ENCODE measurements at regions not wholly inside any gene's neighbourhood (a gene's known extent, or its start where the extent isn't known, plus 50 kb on each side); places are given as distances from the start of the nearest gene placed in this dataset.

DNA sequence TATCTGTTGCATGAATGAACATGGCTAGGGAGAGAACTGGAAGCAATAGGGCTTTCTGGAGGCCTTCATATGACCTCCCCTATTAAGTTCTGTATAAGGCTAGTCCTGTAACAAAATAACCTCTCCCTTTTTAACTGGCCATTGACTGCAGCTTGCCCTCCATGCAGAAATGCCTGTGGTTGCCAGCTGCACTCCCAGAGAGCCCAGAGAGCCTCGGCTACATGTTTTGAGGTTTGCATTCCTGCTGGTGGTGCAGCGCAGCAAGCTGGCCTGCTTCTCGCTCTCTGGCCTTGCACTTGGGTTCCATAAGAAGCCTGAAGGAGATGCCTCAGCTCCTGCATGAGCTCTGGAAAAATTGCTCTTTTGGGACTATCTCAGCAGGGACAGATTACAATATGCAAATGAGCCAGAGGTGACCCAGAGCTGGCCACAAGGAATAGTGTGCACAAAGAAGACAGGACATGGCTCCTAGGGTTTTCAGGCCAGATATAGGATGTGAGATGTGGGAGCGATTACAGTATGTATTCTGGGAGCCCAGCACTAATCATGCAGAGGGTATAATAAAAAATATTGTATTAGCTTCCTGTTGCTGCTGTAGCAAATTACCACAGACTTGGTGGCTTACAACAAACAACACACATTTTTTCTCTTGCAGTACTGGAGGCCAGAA, 186.7 kb downstream of the INSIG2 start:
- Mint-ChIP-seq H3K4me1 (ENCODE audit: low read depth, unreplicated experiment) (peaks cover 6% of the 10 kb centered on the region), H3K9me3 (ENCODE audit: unreplicated experiment) (no peaks in the 10 kb centered on the region), H3K27ac (ENCODE audit: unreplicated experiment) (no peak overlapping the region), H3K36me3 (ENCODE audit: insufficient read depth, unreplicated experiment) (no peaks in the 10 kb centered on the region), H3K4me3 (ENCODE audit: unreplicated experiment) (no peak overlapping the region), H3K27me3 (ENCODE audit: insufficient read depth, unreplicated experiment) (peaks cover 12% of the 10 kb centered on the region)
- TF ChIP-seq, protein P1, sequence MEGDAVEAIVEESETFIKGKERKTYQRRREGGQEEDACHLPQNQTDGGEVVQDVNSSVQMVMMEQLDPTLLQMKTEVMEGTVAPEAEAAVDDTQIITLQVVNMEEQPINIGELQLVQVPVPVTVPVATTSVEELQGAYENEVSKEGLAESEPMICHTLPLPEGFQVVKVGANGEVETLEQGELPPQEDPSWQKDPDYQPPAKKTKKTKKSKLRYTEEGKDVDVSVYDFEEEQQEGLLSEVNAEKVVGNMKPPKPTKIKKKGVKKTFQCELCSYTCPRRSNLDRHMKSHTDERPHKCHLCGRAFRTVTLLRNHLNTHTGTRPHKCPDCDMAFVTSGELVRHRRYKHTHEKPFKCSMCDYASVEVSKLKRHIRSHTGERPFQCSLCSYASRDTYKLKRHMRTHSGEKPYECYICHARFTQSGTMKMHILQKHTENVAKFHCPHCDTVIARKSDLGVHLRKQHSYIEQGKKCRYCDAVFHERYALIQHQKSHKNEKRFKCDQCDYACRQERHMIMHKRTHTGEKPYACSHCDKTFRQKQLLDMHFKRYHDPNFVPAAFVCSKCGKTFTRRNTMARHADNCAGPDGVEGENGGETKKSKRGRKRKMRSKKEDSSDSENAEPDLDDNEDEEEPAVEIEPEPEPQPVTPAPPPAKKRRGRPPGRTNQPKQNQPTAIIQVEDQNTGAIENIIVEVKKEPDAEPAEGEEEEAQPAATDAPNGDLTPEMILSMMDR (IDR thresholded peaks at IDR 0.05; ENCODE audit: insufficient read depth in 1 of 2, low read depth in 1 of 2, low read length in 1 of 2, severe bottlenecking in 1 of 2, unreplicated experiment in 1 of 2) = no peak
- H3K4me3 ChIP-seq (ENCODE audit: low read depth, low read length) = no peak overlapping the region
- no peak for DNase-seq
- H3K27me3 ChIP-seq (replicated peaks; ENCODE audit: control insufficient read depth, insufficient read depth, low read length) = peaks cover 2% of the 10 kb centered on the region
- H3K4me1 ChIP-seq = no peaks in the 10 kb centered on the region
- POLR2A ChIA-PET = no interaction called here
- intact Hi-C loops (cut with micrococcal nuclease; ENCODE audit: unreplicated experiment) = loop anchor here (5.0 kb wide), 1 partner anchor 53 kb away; no protein-coding TSS in a partner anchor
- no TSS peak for BruUV-seq (replicated peaks)
- H3K36me3 ChIP-seq (ENCODE audit: control insufficient read depth, insufficient read depth, low read length) = no peaks in the 10 kb centered on the region
- CTCF ChIA-PET = no interaction called here
- no peaks in the 10 kb centered on the region for H3K9me3 ChIP-seq

DNA sequence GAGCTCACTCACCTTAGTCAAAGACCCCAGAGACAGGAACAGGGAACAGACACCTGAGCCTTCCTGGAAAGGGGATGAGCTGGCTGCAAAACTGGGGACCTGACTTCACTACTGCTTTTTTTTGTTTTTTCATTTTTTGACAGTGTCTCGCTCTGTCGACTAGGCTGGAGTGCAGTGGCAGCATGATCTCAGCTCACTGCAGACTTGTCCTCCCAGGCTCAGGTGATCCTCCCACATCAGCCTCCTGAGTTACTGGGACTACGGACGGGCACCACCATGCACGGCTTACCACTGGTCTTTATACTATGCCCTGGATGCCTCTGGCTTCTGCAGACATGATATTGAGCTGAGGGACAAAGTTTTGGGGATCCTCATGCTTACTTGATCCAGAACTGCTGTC, 184.1 kb downstream of the INSIG2 start:
- H3K27me3 ChIP-seq (replicated peaks; ENCODE audit: control insufficient read depth, insufficient read depth, low read length) = peaks cover 2% of the 10 kb centered on the region
- Mint-ChIP-seq H3K27ac (ENCODE audit: unreplicated experiment) (no peak overlapping the region), H3K9me3 (ENCODE audit: unreplicated experiment) (no peaks in the 10 kb centered on the region), H3K36me3 (ENCODE audit: insufficient read depth, unreplicated experiment) (no peaks in the 10 kb centered on the region), H3K27me3 (ENCODE audit: insufficient read depth, unreplicated experiment) (peaks cover 15% of the 10 kb centered on the region), H3K4me3 (ENCODE audit: unreplicated experiment) (no peak overlapping the region), H3K4me1 (ENCODE audit: low read depth, unreplicated experiment) (no peaks in the 10 kb centered on the region)
- CTCF ChIA-PET = no interaction called here
- H3K36me3 ChIP-seq (ENCODE audit: control insufficient read depth, insufficient read depth, low read length) = no peaks in the 10 kb centered on the region
- no peak overlapping the region for H3K4me3 ChIP-seq (ENCODE audit: low read depth, low read length)
- no peaks in the 10 kb centered on the region for H3K4me1 ChIP-seq
- intact Hi-C loops (cut with micrococcal nuclease; ENCODE audit: unreplicated experiment) = loop anchor here (5.0 kb wide), 1 partner anchor 50 kb away; no protein-coding TSS in a partner anchor
- TF ChIP-seq, protein P1 (IDR thresholded peaks at IDR 0.05; ENCODE audit: insufficient read depth in 1 of 2, low read depth in 1 of 2, low read length in 1 of 2, severe bottlenecking in 1 of 2, unreplicated experiment in 1 of 2) = no peak
- POLR2A ChIA-PET = no interaction called here
- no peaks in the 10 kb centered on the region for H3K9me3 ChIP-seq
- no TSS peak for BruUV-seq (replicated peaks)
- DNase-seq = no peak

DNA sequence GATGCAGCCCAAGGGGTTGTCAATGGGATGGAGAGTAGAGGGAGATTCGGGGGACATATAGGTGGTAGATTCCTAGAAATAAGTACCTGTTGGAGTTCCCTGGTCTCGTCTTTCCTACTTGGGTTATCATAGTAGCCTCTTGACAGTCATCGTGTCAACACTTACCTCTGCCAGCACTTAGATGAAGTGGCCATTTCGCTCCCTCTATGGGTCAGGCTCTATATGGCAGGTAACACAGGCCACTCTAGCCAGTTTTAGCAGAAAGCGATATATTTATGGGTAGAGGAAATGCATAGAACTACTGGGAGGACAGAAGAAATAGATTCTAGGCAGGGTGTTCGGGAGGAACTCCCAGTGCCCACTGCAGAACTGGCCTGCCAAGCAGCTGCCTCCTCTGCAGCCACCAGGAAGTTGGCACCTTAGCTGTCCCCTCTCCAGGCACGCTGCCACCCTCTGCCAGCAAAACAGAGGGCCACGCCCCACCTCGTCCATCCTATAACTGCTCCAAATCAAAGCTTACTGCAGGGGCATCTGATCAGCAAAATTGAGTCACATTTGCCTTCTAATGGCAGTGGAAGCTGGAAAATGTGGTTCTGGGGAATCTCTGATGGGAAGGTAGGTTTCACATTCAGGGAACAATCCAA, 181.3 kb downstream of the INSIG2 start:
- peak in 1 of 2 experiments; percentile 19 for DNase-seq

More for the DNA sequence above, 181.3 kb downstream of the INSIG2 start:
- Histone ChIP-seq H3K4me3 (ENCODE audit: low read depth, low read length) (no peak overlapping the region), H3K4me1 (no peaks in the 10 kb centered on the region), H3K27me3 (replicated peaks; ENCODE audit: control insufficient read depth, insufficient read depth, low read length) (peaks cover 3% of the 10 kb centered on the region), H3K36me3 (ENCODE audit: control insufficient read depth, insufficient read depth, low read length) (no peaks in the 10 kb centered on the region), H3K9me3 (no peaks in the 10 kb centered on the region)
- BruUV-seq (replicated peaks) = no TSS peak
- Mint-ChIP-seq H3K4me1 (ENCODE audit: low read depth, unreplicated experiment) (no peaks in the 10 kb centered on the region), H3K4me3 (ENCODE audit: unreplicated experiment) (no peak overlapping the region), H3K27ac (ENCODE audit: unreplicated experiment) (no peak overlapping the region), H3K27me3 (ENCODE audit: insufficient read depth, unreplicated experiment) (peaks cover 11% of the 10 kb centered on the region), H3K36me3 (ENCODE audit: insufficient read depth, unreplicated experiment) (no peaks in the 10 kb centered on the region), H3K9me3 (ENCODE audit: unreplicated experiment) (no peaks in the 10 kb centered on the region)
- CTCF ChIA-PET = interaction anchor here (1.0 kb wide), 1 partner anchor 223 kb away, joined by 4 read pairs; no protein-coding TSS in a partner anchor
- POLR2A ChIA-PET = no interaction called here
- intact Hi-C loops (cut with micrococcal nuclease; ENCODE audit: unreplicated experiment) = loop anchor here (5.0 kb wide), 1 partner anchor 47 kb away; no protein-coding TSS in a partner anchor
- TF ChIP-seq, protein P1 (IDR thresholded peaks at IDR 0.05; ENCODE audit: insufficient read depth in 1 of 2, low read depth in 1 of 2, low read length in 1 of 2, severe bottlenecking in 1 of 2, unreplicated experiment in 1 of 2) = peak; percentile 32 to 47

Data from Caco-2 (cell line).